MM.1S (cell line): ENCODE measurements at regions not wholly inside any gene's neighbourhood (a gene's known extent, or its start where the extent isn't known, plus 50 kb on each side); places are given as distances from the start of the nearest gene placed in this dataset.

Source experiments
- DNase-seq: peaks from one replicate; pipeline ENCODE4 v3.0.0-alpha.2; 2015
- H2AFZ ChIP-seq: fragments of 300-600 bp; sonication (generic); 2 replicates; pipeline ENCODE4 v1.6.0; 2016; ENCODE audit warnings: antibody characterized with exemption, low read length
- H3F3A ChIP-seq: fragments of 300-600 bp; sonication (generic); 2 replicates; pipeline ENCODE4 v1.6.1; 2016; ENCODE audit warnings: mild to moderate bottlenecking, antibody characterized with exemption, low read length, moderate library complexity, mixed read lengths; ENCODE audit not compliant: insufficient read depth
- H3K27ac ChIP-seq: fragments of 300-600 bp; sonication (generic); 2 replicates; pipeline ENCODE4 v1.5.1; 2016; ENCODE audit warnings: mild to moderate bottlenecking, low read length
- H3K27me3 ChIP-seq: fragments of 300-600 bp; sonication (generic); replicated peaks from 2 replicates; pipeline ENCODE4 v1.6.0; 2016; ENCODE audit warnings: low read length; ENCODE audit not compliant: insufficient read depth
- H3K36me3 ChIP-seq: fragments of 300-600 bp; sonication (generic); replicated peaks from 2 replicates; pipeline ENCODE4 v1.6.1; 2016; ENCODE audit warnings: mild to moderate bottlenecking, low read length, mixed read lengths; ENCODE audit not compliant: insufficient read depth
- H3K4me1 ChIP-seq: fragments of 300-600 bp; sonication (generic); 2 replicates; pipeline ENCODE4 v1.6.1; 2016; ENCODE audit warnings: low read length, mixed read lengths
- H3K4me2 ChIP-seq: fragments of 300-600 bp; sonication (generic); 2 replicates; pipeline ENCODE4 v1.6.0; 2016; ENCODE audit warnings: low read depth, low read length
- H3K4me3 ChIP-seq: fragments of 300-600 bp; sonication (generic); 2 replicates; pipeline ENCODE4 v1.5.1; 2016; ENCODE audit warnings: low read length, mixed read lengths
- H3K79me2 ChIP-seq: fragments of 300-600 bp; sonication (generic); 2 replicates; pipeline ENCODE4 v1.6.1; 2016; ENCODE audit warnings: mixed run types, low read length, mixed read lengths
- H3K9ac ChIP-seq: fragments of 300-600 bp; sonication (generic); 2 replicates; pipeline ENCODE4 v1.6.1; 2016; ENCODE audit warnings: low read length, mixed read lengths
- H3K9me2 ChIP-seq: fragments of 300-600 bp; sonication (generic); replicated peaks from 2 replicates; pipeline ENCODE4 v1.6.1; 2016; ENCODE audit warnings: mild to moderate bottlenecking, low read length, mixed read lengths; ENCODE audit not compliant: insufficient read depth
- H3K9me3 ChIP-seq: fragments of 300-600 bp; sonication (generic); replicated peaks from 2 replicates; pipeline ENCODE4 v1.6.1; 2016; ENCODE audit warnings: mild to moderate bottlenecking, low read length, mixed read lengths; ENCODE audit not compliant: insufficient read depth
- H4K20me1 ChIP-seq: fragments of 300-600 bp; sonication (generic); 2 replicates; pipeline ENCODE4 v1.6.1; 2016; ENCODE audit warnings: mild to moderate bottlenecking, low read length, moderate library complexity, mixed read lengths; ENCODE audit not compliant: insufficient read depth
- EZH2 ChIP-seq: fragments of 300-600 bp; sonication (generic); optimal IDR thresholded peaks from 2 replicates; pipeline ENCODE3; 2017; ENCODE audit warnings: low read depth, mild to moderate bottlenecking, antibody characterized with exemption, low read length, mixed read lengths
- EZH2phosphoT487 ChIP-seq: fragments of 300-600 bp; sonication (generic); IDR thresholded peaks from 2 replicates; pipeline ENCODE4 v1.6.1; 2018; ENCODE audit warnings: antibody characterized with exemption, low read length
- TF ChIP-seq, protein P1 (sequence below): fragments of 300-600 bp; sonication (generic); IDR thresholded peaks from 2 replicates; pipeline ENCODE4 v1.5.1; 2016; ENCODE audit warnings: antibody characterized with exemption, low read length, mixed read lengths

DNA sequence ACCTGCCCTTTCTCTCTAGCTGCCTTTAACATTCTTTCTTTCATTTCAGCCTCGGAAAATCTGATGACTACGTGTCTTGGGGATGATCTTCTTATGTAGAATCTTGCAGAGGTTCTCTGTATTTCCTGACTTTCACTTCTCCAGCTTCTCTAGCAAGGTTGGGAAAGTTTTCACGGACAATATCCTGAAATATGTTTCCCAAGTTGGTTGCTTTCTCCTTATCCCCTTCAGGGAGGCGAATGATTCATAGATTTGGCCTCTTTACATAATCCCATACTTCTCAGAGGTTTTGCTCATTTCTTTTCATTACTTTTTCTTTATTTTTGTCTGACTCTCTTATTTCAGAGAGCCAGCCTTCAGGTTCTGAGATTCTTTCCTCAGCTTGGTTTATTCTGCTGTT is 62.1 kb upstream of the CCDC54 start:
- no peak overlapping the region for H3K4me3 ChIP-seq
- H3F3A ChIP-seq: no peaks in the 10 kb centered on the region
- TF ChIP-seq EZH2: no peak
- TF ChIP-seq EZH2phosphoT487: no peak
- TF ChIP-seq, protein P1, sequence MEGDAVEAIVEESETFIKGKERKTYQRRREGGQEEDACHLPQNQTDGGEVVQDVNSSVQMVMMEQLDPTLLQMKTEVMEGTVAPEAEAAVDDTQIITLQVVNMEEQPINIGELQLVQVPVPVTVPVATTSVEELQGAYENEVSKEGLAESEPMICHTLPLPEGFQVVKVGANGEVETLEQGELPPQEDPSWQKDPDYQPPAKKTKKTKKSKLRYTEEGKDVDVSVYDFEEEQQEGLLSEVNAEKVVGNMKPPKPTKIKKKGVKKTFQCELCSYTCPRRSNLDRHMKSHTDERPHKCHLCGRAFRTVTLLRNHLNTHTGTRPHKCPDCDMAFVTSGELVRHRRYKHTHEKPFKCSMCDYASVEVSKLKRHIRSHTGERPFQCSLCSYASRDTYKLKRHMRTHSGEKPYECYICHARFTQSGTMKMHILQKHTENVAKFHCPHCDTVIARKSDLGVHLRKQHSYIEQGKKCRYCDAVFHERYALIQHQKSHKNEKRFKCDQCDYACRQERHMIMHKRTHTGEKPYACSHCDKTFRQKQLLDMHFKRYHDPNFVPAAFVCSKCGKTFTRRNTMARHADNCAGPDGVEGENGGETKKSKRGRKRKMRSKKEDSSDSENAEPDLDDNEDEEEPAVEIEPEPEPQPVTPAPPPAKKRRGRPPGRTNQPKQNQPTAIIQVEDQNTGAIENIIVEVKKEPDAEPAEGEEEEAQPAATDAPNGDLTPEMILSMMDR: no peak
- H3K9me2 ChIP-seq: no peaks in the 10 kb centered on the region
- DNase-seq: no peak
- no peak overlapping the region for H3K9ac ChIP-seq
- no peaks in the 10 kb centered on the region for H3K36me3 ChIP-seq
- no peaks in the 10 kb centered on the region for H3K9me3 ChIP-seq
- H3K4me2 ChIP-seq: no peak overlapping the region
- no peaks in the 10 kb centered on the region for H3K4me1 ChIP-seq
- H3K79me2 ChIP-seq: no peaks in the 10 kb centered on the region
- H2AFZ ChIP-seq: no peak overlapping the region
- no peaks in the 10 kb centered on the region for H3K27me3 ChIP-seq
- H4K20me1 ChIP-seq: no peaks in the 10 kb centered on the region
- no peak overlapping the region for H3K27ac ChIP-seq

DNA sequence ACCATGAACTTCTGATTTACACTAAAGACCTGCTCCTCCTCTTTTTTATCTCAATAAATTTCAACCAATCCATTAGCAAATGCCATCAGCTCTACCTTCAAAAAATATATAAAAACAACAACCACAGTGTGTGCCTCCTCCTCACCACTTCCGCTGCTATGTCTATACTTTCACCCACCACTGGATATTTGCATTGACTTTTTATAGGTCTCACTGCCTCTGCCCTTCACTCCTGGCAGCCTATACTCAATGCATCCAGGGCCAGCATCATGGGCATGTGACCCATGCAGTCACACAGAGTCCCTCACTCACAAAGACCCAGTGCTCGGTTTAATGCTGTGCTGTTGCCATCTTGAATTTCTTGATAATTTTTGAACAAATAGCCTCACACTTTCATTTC is 53.5 kb upstream of the CCDC54 start:
- Histone ChIP-seq H3K27ac (no peak overlapping the region), H3K36me3 (no peaks in the 10 kb centered on the region), H4K20me1 (no peaks in the 10 kb centered on the region), H3K4me2 (no peak overlapping the region), H3F3A (no peaks in the 10 kb centered on the region), H3K27me3 (no peaks in the 10 kb centered on the region), H3K79me2 (no peaks in the 10 kb centered on the region), H3K9me3 (no peaks in the 10 kb centered on the region), H3K9me2 (no peaks in the 10 kb centered on the region), H3K9ac (no peak overlapping the region), H2AFZ (no peak overlapping the region), H3K4me3 (no peak overlapping the region), H3K4me1 (no peaks in the 10 kb centered on the region)
- TF ChIP-seq, protein P1: no peak
- TF ChIP-seq EZH2phosphoT487 (no peak), EZH2 (no peak)
- DNase-seq: no peak

DNA sequence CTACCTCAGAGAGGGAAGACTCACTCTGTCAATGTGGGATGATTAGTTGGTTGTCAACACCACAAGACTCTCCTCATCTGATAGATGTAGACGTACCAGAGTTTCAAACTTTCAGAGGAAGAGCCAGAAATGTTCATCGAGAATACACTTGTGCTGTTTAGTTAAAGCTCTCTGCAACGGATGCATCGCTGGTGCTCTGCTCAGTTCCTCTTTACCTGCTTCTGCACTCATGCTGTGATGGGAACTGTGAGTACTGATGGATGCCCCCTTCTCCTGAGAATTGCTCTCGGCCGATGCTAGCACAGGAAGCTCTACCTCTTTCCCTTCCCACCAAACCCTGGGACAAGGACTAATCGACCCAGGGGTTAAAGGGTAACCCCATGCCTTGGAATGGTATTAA is 51.8 kb upstream of the CCDC54 start:
- no peaks in the 10 kb centered on the region for H3K9me3 ChIP-seq
- H3K9me2 ChIP-seq: no peaks in the 10 kb centered on the region
- TF ChIP-seq, protein P1: no peak
- TF ChIP-seq EZH2: no peak
- no peak for TF ChIP-seq EZH2phosphoT487
- H3F3A ChIP-seq: no peaks in the 10 kb centered on the region
- H3K9ac ChIP-seq: no peak overlapping the region
- H3K36me3 ChIP-seq: no peaks in the 10 kb centered on the region
- no peak overlapping the region for H3K4me3 ChIP-seq
- no peak for DNase-seq
- no peaks in the 10 kb centered on the region for H4K20me1 ChIP-seq
- no peak overlapping the region for H3K27ac ChIP-seq
- no peaks in the 10 kb centered on the region for H3K79me2 ChIP-seq
- H3K4me2 ChIP-seq: no peak overlapping the region
- H3K27me3 ChIP-seq: no peaks in the 10 kb centered on the region
- H3K4me1 ChIP-seq: no peaks in the 10 kb centered on the region
- no peak overlapping the region for H2AFZ ChIP-seq
